ENCODE measurements at regions not wholly inside any gene's neighbourhood (a gene's known extent, or its start where the extent isn't known, plus 50 kb on each side); places are given as distances from the start of the nearest gene placed in this dataset.

- TF ChIP-seq CTCF (IDR thresholded peaks at IDR 0.05; ENCODE audit: low read length) (no peak), EZH2 (optimal IDR thresholded peaks at IDR 0.05; ENCODE audit: low read depth, low read length) (no peak), EZH2phosphoT487 (IDR thresholded peaks at IDR 0.05; ENCODE audit: low read length) (no peak)
Observed at GRCh38 chr10:28983799-28984198, 305.1 kb upstream of the LYZL1 start.
